SK-N-SH (cell line): ENCODE measurements at regions not wholly inside any gene's neighbourhood (a gene's known extent, or its start where the extent isn't known, plus 50 kb on each side); places are given as distances from the start of the nearest gene placed in this dataset.

ENCODE experiments used
- CTCF ChIA-PET: fragments of 300-600, 350-600 bp; formaldehyde crosslinking; extraction: SDS; loops from one replicate; lab custom pipeline; 2021; lab: Yijun Ruan, JAX
- POLR2A ChIA-PET: fragments of 350-600 bp; sonication (Branson Sonifier 250); formaldehyde crosslinking; extraction: SDS; loops from one replicate; lab custom pipeline; 2020; ENCODE audit warnings: antibody characterized with exemption, inconsistent platforms; lab: Yijun Ruan, JAX
- DNase-seq: peaks from one replicate; pipeline ENCODE4 v3.0.0; 2012
- H2AFZ ChIP-seq: fragments of 200-600 bp; sonication (generic); 2 replicates; pipeline ENCODE4 v1.8.1; 2016; ENCODE audit warnings: antibody characterized with exemption, mild to moderate bottlenecking, low read depth
- H3F3A ChIP-seq: fragments of 200-600 bp; sonication (generic); replicated peaks from 2 replicates; pipeline ENCODE3; 2016; ENCODE audit warnings: antibody characterized with exemption, mild to moderate bottlenecking; ENCODE audit not compliant: insufficient read depth
- H3K27ac ChIP-seq, 2 experiments: fragments of 200-500 bp in 1 of 2; fragments of 200-600 bp in 1 of 2; sonication (Bioruptor generic) in 1 of 2; sonication (generic), shearing (Covaris generic) in 1 of 2; 2 replicates each; pipeline versions ENCODE4 v1.5.1 to v1.6.1; 2014 to 2016; ENCODE audit warnings: low read depth in 2 of 2, inconsistent platforms in 1 of 2, low read length in 1 of 2, mild to moderate bottlenecking in 1 of 2, mixed read lengths in 1 of 2
- H3K27me3 ChIP-seq: fragments of 200-600 bp; sonication (generic), shearing (Covaris generic); 2 replicates; pipeline ENCODE4 v1.6.1; 2016; ENCODE audit warnings: mixed run types; ENCODE audit not compliant: insufficient read depth
- H3K36me3 ChIP-seq, 2 experiments: fragments of 200-500 bp in 1 of 2; fragments of 200-600 bp in 1 of 2; sonication (Bioruptor generic) in 1 of 2; sonication (generic) in 1 of 2; replicated peaks in 1 of 2; 2 replicates each; pipeline versions ENCODE3 to v1.5.1; 2014 to 2016; ENCODE audit warnings: low read length in 1 of 2, mild to moderate bottlenecking in 1 of 2; ENCODE audit not compliant: insufficient read depth in 2 of 2, control insufficient read depth in 1 of 2
- H3K4me1 ChIP-seq, 2 experiments: fragments of 200-500 bp in 1 of 2; fragments of 200-600 bp in 1 of 2; sonication (Bioruptor generic) in 1 of 2; sonication (generic), shearing (Covaris generic) in 1 of 2; 2 replicates each; pipeline versions ENCODE4 v1.5.1 to v1.6.1; 2014 to 2016; ENCODE audit warnings: low read depth in 1 of 2, low read length in 1 of 2, mixed run types in 1 of 2; ENCODE audit not compliant: insufficient read depth in 2 of 2, control insufficient read depth in 1 of 2
- H3K4me2 ChIP-seq: fragments of 200-600 bp; sonication (generic), shearing (Covaris generic); 2 replicates; pipeline ENCODE4 v1.6.1; 2017; ENCODE audit warnings: mixed run types
- H3K4me3 ChIP-seq, 2 experiments: fragments of 200-500 bp in 1 of 2; fragments of 200-600 bp in 1 of 2; sonication (Bioruptor generic) in 1 of 2; sonication (generic), shearing (Covaris generic) in 1 of 2; 2 replicates each; pipeline versions ENCODE4 v1.5.1 to v1.8.1; 2014 to 2016; ENCODE audit warnings: low read depth in 2 of 2, inconsistent platforms in 1 of 2, low read length in 1 of 2, mild to moderate bottlenecking in 1 of 2, mixed read lengths in 1 of 2, moderate library complexity in 1 of 2
- H3K79me2 ChIP-seq: fragments of 200-600 bp; sonication (generic); 2 replicates; pipeline ENCODE4 v1.8.1; 2017; ENCODE audit warnings: mild to moderate bottlenecking; ENCODE audit not compliant: insufficient read depth
- H3K9ac ChIP-seq: fragments of 200-600 bp; sonication (generic); 2 replicates; pipeline ENCODE4 v1.6.1; 2017; ENCODE audit warnings: mixed run types
- H3K9me2 ChIP-seq: fragments of 200-600 bp; sonication (generic); 2 replicates; pipeline ENCODE4 v1.6.1; 2017; ENCODE audit warnings: mixed run types
- H3K9me3 ChIP-seq: fragments of 200-600 bp; sonication (generic); 2 replicates; pipeline ENCODE4 v1.6.1; 2017; ENCODE audit warnings: mixed run types, mild to moderate bottlenecking, moderate library complexity
- H4K20me1 ChIP-seq: fragments of 200-600 bp; sonication (generic); 2 replicates; pipeline ENCODE4 v1.6.1; 2017; ENCODE audit warnings: mild to moderate bottlenecking, mixed run types; ENCODE audit not compliant: insufficient read depth
- CHD2 ChIP-seq: fragments of 150-350 bp; IDR thresholded peaks from 2 replicates; pipeline ENCODE4 v1.6.1; 2018; ENCODE audit warnings: low read length; ENCODE audit not compliant: partially characterized antibody
- EP300 ChIP-seq, 2 experiments: IDR thresholded peaks; 2 replicates each; pipeline versions ENCODE4 v1.4.0 to v1.6.1; 2012; ENCODE audit warnings: borderline replicate concordance in 1 of 2, low read depth in 1 of 2, low read length in 1 of 2
- FOSL2 ChIP-seq: IDR thresholded peaks from 2 replicates; pipeline ENCODE4 v1.4.0; 2012; ENCODE audit warnings: low read depth, mild to moderate bottlenecking, moderate library complexity, borderline replicate concordance
- GABPA ChIP-seq: IDR thresholded peaks from 2 replicates; pipeline ENCODE4 v1.4.0; 2012; ENCODE audit warnings: low read depth, mild to moderate bottlenecking
- JUND ChIP-seq: IDR thresholded peaks from 2 replicates; pipeline ENCODE4 v1.4.0; 2012
- MXI1 ChIP-seq: IDR thresholded peaks from 2 replicates; pipeline ENCODE4 v1.6.1; 2012; ENCODE audit warnings: mild to moderate bottlenecking, low read depth, low read length, improper control_type of control experiment
- NRF1 ChIP-seq: IDR thresholded peaks from 2 replicates; pipeline ENCODE4 v1.6.1; 2012; ENCODE audit warnings: low read depth, mild to moderate bottlenecking, low read length
- POLR2AphosphoS5 ChIP-seq: IDR thresholded peaks from 2 replicates; pipeline ENCODE4 v1.6.1; 2012; ENCODE audit warnings: low read depth, low read length
- RAD21 ChIP-seq: IDR thresholded peaks from 2 replicates; pipeline ENCODE4 v1.6.1; 2012; ENCODE audit warnings: mild to moderate bottlenecking, low read length
- RXRA ChIP-seq: IDR thresholded peaks from 2 replicates; pipeline ENCODE4 v1.4.0; 2012; ENCODE audit warnings: low read depth, mild to moderate bottlenecking, borderline replicate concordance
- SIN3A ChIP-seq: IDR thresholded peaks from 2 replicates; pipeline ENCODE4 v1.6.1; 2012; ENCODE audit warnings: low read depth, mild to moderate bottlenecking, low read length, moderate library complexity, borderline replicate concordance
- SMC3 ChIP-seq: IDR thresholded peaks from 2 replicates; pipeline ENCODE4 v1.6.1; 2012; ENCODE audit warnings: low read depth, low read length, improper control_type of control experiment
- TCF12 ChIP-seq: IDR thresholded peaks from 2 replicates; pipeline ENCODE4 v1.4.0; 2012
- WGBS: methylation state at CpG from one replicate; pipeline ENCODE4 v1.1.6; 2017; ENCODE audit warnings: low lambda C conversion rate; 5-methylcytosine and 5-hydroxymethylcytosine counted together
- TF ChIP-seq, protein P1 (sequence below): IDR thresholded peaks from 2 replicates; pipeline ENCODE4 v1.4.0; 2012; ENCODE audit warnings: low read depth
- TF ChIP-seq, protein P2 (sequence below): fragments of 200-600 bp; sonication (generic); IDR thresholded peaks from 2 replicates; pipeline ENCODE4 v1.6.1; 2017; ENCODE audit warnings: antibody characterized with exemption, mild to moderate bottlenecking, moderate library complexity

DNA sequence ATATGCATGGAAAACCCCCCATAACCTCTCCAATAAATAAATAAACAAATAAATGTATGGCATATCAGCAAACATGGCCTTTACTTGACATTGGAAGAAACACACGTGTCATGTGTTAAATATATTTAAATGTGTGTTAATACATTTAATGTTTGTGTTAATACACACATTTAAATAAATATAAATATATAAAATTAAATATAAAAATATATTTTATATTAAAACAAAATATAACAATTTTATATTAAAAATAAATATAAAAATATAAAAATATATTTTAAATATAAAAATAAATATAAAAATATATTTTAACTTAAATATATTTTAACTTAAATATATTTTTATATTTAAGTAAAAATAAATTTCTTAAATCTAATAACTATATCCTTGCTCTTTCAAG is 187.6 kb upstream of the CXXC4 start:
- Histone ChIP-seq H3K4me1 (no peaks in the 10 kb centered on the region), H3K9me3 (no peaks in the 10 kb centered on the region)
- TF ChIP-seq, protein P1, sequence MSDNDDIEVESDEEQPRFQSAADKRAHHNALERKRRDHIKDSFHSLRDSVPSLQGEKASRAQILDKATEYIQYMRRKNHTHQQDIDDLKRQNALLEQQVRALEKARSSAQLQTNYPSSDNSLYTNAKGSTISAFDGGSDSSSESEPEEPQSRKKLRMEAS, result no peak
- TF ChIP-seq NRF1 (no peak), POLR2AphosphoS5 (no peak), TCF12 (no peak), SIN3A (no peak), JUND (no peak), SMC3 (no peak)
- TF ChIP-seq, protein P2, sequence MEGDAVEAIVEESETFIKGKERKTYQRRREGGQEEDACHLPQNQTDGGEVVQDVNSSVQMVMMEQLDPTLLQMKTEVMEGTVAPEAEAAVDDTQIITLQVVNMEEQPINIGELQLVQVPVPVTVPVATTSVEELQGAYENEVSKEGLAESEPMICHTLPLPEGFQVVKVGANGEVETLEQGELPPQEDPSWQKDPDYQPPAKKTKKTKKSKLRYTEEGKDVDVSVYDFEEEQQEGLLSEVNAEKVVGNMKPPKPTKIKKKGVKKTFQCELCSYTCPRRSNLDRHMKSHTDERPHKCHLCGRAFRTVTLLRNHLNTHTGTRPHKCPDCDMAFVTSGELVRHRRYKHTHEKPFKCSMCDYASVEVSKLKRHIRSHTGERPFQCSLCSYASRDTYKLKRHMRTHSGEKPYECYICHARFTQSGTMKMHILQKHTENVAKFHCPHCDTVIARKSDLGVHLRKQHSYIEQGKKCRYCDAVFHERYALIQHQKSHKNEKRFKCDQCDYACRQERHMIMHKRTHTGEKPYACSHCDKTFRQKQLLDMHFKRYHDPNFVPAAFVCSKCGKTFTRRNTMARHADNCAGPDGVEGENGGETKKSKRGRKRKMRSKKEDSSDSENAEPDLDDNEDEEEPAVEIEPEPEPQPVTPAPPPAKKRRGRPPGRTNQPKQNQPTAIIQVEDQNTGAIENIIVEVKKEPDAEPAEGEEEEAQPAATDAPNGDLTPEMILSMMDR, result no peak
- TF ChIP-seq, all 33 proteins: peak for 0
- ChIA-PET POLR2A (no interaction called here), CTCF (no interaction called here)
- Histone ChIP-seq H3K4me3 (no peak overlapping the region), H3K9me2 (no peaks in the 10 kb centered on the region), H3K9ac (no peak overlapping the region), H3K79me2 (no peaks in the 10 kb centered on the region), H3K4me2 (no peak overlapping the region), H3F3A (no peaks in the 10 kb centered on the region), H3K27me3 (no peaks in the 10 kb centered on the region), H3K27ac (no peak overlapping the region), H4K20me1 (no peaks in the 10 kb centered on the region), H2AFZ (no peak overlapping the region), H3K36me3 (no peaks in the 10 kb centered on the region)
- no peak for DNase-seq
- WGBS, result 4% methylated on average over 1 of the region's 1 CpG

DNA sequence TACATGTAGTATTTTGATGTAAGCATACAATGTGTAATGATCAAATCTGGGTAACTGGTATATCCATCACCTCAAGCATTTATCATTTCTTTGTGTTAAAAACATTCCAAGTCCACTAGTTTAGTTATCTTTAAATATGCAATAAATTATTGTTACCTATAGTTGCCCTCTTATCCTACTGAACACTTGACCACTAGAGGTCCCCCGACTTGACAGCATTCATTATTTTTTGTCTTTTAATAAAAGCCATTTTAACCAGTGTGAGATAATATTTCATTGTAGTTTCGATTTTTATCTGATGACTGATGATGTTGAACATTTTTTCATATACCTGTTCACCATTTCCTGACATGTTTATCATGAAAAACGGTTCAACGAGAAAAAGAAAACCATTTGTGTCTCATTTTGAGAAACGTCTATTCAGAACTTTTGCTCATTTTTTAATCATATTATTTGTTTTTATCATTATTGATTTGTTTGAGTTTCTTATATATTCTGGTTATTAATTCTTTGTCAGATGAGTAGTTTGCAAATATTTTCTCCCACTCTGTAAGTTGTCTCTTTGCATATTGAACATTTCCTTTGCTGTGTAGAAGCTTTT is 199.0 kb upstream of the CXXC4 start:
- POLR2A ChIA-PET, result no interaction called here
- no peak overlapping the region for H3K4me2 ChIP-seq
- no peaks in the 10 kb centered on the region for H4K20me1 ChIP-seq
- H3K27me3 ChIP-seq, result no peaks in the 10 kb centered on the region; the same call in 1 of the 2 replicates
- H3F3A ChIP-seq, result no peaks in the 10 kb centered on the region
- peak; percentile 11 for DNase-seq
- CTCF ChIA-PET, result no interaction called here
- no peak overlapping the region; the same call in 1 of the 2 replicates for H2AFZ ChIP-seq
- H3K9me2 ChIP-seq, result no peaks in the 10 kb centered on the region
- no peak overlapping the region for H3K27ac ChIP-seq
- H3K9ac ChIP-seq, result no peak overlapping the region
- TF ChIP-seq RXRA (no peak), FOSL2 (no peak), POLR2AphosphoS5 (no peak), CHD2 (no peak), MXI1 (no peak), GABPA (no peak), EP300 (IDR thresholded peaks at IDR 0.05; ENCODE audit: borderline replicate concordance in 1 of 2, low read depth in 1 of 2, low read length in 1 of 2) (no peak), NRF1 (no peak), RAD21 (peak; percentile 25; the same call in 1 of the 2 replicates), SMC3 (peak; percentile 29; the same call in 1 of the 2 replicates)
- TF ChIP-seq, protein P2, result peak; percentile 82
- H3K79me2 ChIP-seq, result no peaks in the 10 kb centered on the region
- WGBS, result 4% methylated on average over 5 of the region's 5 CpGs
- H3K4me1 ChIP-seq, result no peaks in the 10 kb centered on the region
- no peaks in the 10 kb centered on the region for H3K9me3 ChIP-seq
- H3K36me3 ChIP-seq, result no peaks in the 10 kb centered on the region
- no peak overlapping the region for H3K4me3 ChIP-seq
